OCI-LY7 (cell line): ENCODE measurements at regions not wholly inside any gene's neighbourhood (a gene's known extent, or its start where the extent isn't known, plus 50 kb on each side); places are given as distances from the start of the nearest gene placed in this dataset.

Source experiments
- CTCF ChIP-seq: fragments of 200-600 bp; sonication (generic); conservative IDR thresholded peaks from 2 replicates; pipeline ENCODE4 v1.5.1; 2014; ENCODE audit warnings: mild to moderate bottlenecking, antibody characterized with exemption, low read length, moderate library complexity, mixed read lengths
- EZH2phosphoT487 ChIP-seq: fragments of 200-600 bp; sonication (generic); IDR thresholded peaks from 2 replicates; pipeline ENCODE4 v1.6.1; 2018; ENCODE audit warnings: low read depth, borderline replicate concordance, mild to moderate bottlenecking, mixed run types, antibody characterized with exemption, low read length, moderate library complexity, mixed read lengths

GRCh38 chr22:27132400-27132799 lies 475.0 kb downstream of the MIAT start:
- no peak for TF ChIP-seq CTCF
- no peak for TF ChIP-seq EZH2phosphoT487
